H9 (cell line): ENCODE measurements at regions not wholly inside any gene's neighbourhood (a gene's known extent, or its start where the extent isn't known, plus 50 kb on each side); places are given as distances from the start of the nearest gene placed in this dataset.

Experiments
- DNase-seq: peaks from one replicate; pipeline ENCODE4 v3.0.0-alpha.2; 2017
- H2AFZ ChIP-seq: one replicate; pipeline ENCODE4 v1.6.1; 2013; ENCODE audit warnings: mild to moderate bottlenecking, low read length, control low read depth, moderate library complexity
- H2AK5ac ChIP-seq: 2 replicates; pipeline ENCODE4 v1.6.1; 2013; ENCODE audit warnings: low read length, control low read depth, mixed read lengths; ENCODE audit not compliant: insufficient read length
- H2BK120ac ChIP-seq: one replicate; pipeline ENCODE4 v1.6.1; 2013; ENCODE audit warnings: low read depth, mild to moderate bottlenecking, low read length, control low read depth, inconsistent platforms; ENCODE audit not compliant: poor library complexity, severe bottlenecking
- H2BK12ac ChIP-seq: 2 replicates; pipeline ENCODE4 v1.6.1; 2013; ENCODE audit warnings: low read length, control low read depth, mixed read lengths, low read depth; ENCODE audit not compliant: insufficient read length
- H2BK15ac ChIP-seq: 2 replicates; pipeline ENCODE4 v1.6.1; 2013; ENCODE audit warnings: low read depth, low read length, control low read depth
- H2BK20ac ChIP-seq: one replicate; pipeline ENCODE4 v1.6.1; 2013; ENCODE audit warnings: low read depth, mild to moderate bottlenecking, low read length, control low read depth, inconsistent platforms; ENCODE audit not compliant: poor library complexity, severe bottlenecking
- H2BK5ac ChIP-seq: 2 replicates; pipeline ENCODE4 v1.6.1; 2013; ENCODE audit warnings: low read length, control low read depth, mixed read lengths; ENCODE audit not compliant: insufficient read length
- H3K14ac ChIP-seq: 2 replicates; pipeline ENCODE4 v1.6.1; 2013; ENCODE audit warnings: low read length, control low read depth; ENCODE audit not compliant: insufficient read depth
- H3K18ac ChIP-seq: 2 replicates; pipeline ENCODE4 v1.6.1; 2013; ENCODE audit warnings: low read depth, mild to moderate bottlenecking, mixed read lengths, low read length, control low read depth; ENCODE audit not compliant: insufficient read length
- H3K23ac ChIP-seq: 2 replicates; pipeline ENCODE4 v1.6.1; 2013; ENCODE audit warnings: low read length, control low read depth, mixed read lengths, low read depth; ENCODE audit not compliant: insufficient read length
- H3K23me2 ChIP-seq: 2 replicates; pipeline ENCODE4 v1.6.1; 2013; ENCODE audit warnings: low read depth, mild to moderate bottlenecking, mixed read lengths, low read length, control low read depth; ENCODE audit not compliant: insufficient read length, poor library complexity, severe bottlenecking
- H3K27ac ChIP-seq: 2 replicates; pipeline ENCODE4 v1.5.1; 2013; ENCODE audit warnings: low read length, control low read depth, mixed read lengths, low read depth; ENCODE audit not compliant: insufficient read length
- H3K27me3 ChIP-seq: 2 replicates; pipeline ENCODE4 v1.6.1; 2013; ENCODE audit warnings: low read length, control low read depth, inconsistent platforms; ENCODE audit not compliant: insufficient read depth
- H3K4ac ChIP-seq: 2 replicates; pipeline ENCODE4 v1.6.1; 2013; ENCODE audit warnings: low read depth, mild to moderate bottlenecking, control low read depth, inconsistent platforms, low read length, moderate library complexity
- H3K4me1 ChIP-seq: 2 replicates; pipeline ENCODE4 v1.6.1; 2013; ENCODE audit warnings: low read length, control low read depth, inconsistent platforms; ENCODE audit not compliant: insufficient read depth
- H3K4me2 ChIP-seq: 2 replicates; pipeline ENCODE4 v1.6.1; 2013; ENCODE audit warnings: low read length, control low read depth, mixed read lengths; ENCODE audit not compliant: insufficient read length, insufficient read depth
- H3K56ac ChIP-seq: 2 replicates; pipeline ENCODE4 v1.6.1; 2013; ENCODE audit warnings: low read depth, mild to moderate bottlenecking, mixed read lengths, low read length, control low read depth; ENCODE audit not compliant: insufficient read length
- H3K79me1 ChIP-seq: 2 replicates; pipeline ENCODE4 v1.6.1; 2013; ENCODE audit warnings: low read depth, mild to moderate bottlenecking, moderate library complexity, low read length, control low read depth, inconsistent platforms; ENCODE audit not compliant: insufficient read depth, poor library complexity, severe bottlenecking
- H3K79me2 ChIP-seq: 2 replicates; pipeline ENCODE4 v1.6.1; 2013; ENCODE audit warnings: low read length, control low read depth, inconsistent platforms; ENCODE audit not compliant: insufficient read depth
- H3K9ac ChIP-seq: 2 replicates; pipeline ENCODE4 v1.6.1; 2013; ENCODE audit warnings: low read length, control low read depth, mixed read lengths; ENCODE audit not compliant: insufficient read length; ENCODE audit errors: extremely low read depth
- H3K9me3 ChIP-seq: one replicate; pipeline ENCODE4 v1.6.1; 2013; ENCODE audit warnings: low read depth, low read length, inconsistent platforms; ENCODE audit not compliant: control insufficient read depth
- H3T11ph ChIP-seq: one replicate; pipeline ENCODE4 v1.6.1; 2013; ENCODE audit warnings: mild to moderate bottlenecking, low read length, control low read depth, inconsistent platforms
- H4K20me1 ChIP-seq: one replicate; pipeline ENCODE4 v1.6.1; 2013; ENCODE audit not compliant: control insufficient read depth, insufficient read length, insufficient read depth
- H4K5ac ChIP-seq: 2 replicates; pipeline ENCODE4 v1.6.1; 2013; ENCODE audit warnings: low read depth, mild to moderate bottlenecking, mixed read lengths, low read length, control low read depth; ENCODE audit not compliant: insufficient read length
- H4K8ac ChIP-seq: replicated peaks from 2 replicates; pipeline ENCODE4 v1.6.1; 2013; ENCODE audit warnings: low read length, control low read depth, mixed read lengths, low read depth; ENCODE audit not compliant: insufficient read length
- H4K91ac ChIP-seq: 2 replicates; pipeline ENCODE4 v1.6.1; 2013; ENCODE audit warnings: low read depth, mild to moderate bottlenecking, moderate library complexity, mixed read lengths, low read length, control low read depth; ENCODE audit not compliant: insufficient read length
- H3K27ac Mint-ChIP-seq, 3 experiments: 2 replicates in 2 of 3; 3 replicates in 1 of 3; pipeline ENCODE4 v1.8.0; 2020 to 2021; ENCODE audit warnings: mixed read lengths in 3 of 3, mild to moderate bottlenecking in 1 of 3, moderate library complexity in 1 of 3
- H3K27me3 Mint-ChIP-seq: 2 replicates; pipeline ENCODE4 v1.8.0; 2021; ENCODE audit warnings: low read depth, mild to moderate bottlenecking, moderate library complexity, mixed read lengths
- H3K36me3 Mint-ChIP-seq, 3 experiments: 2 replicates in 2 of 3; 3 replicates in 1 of 3; pipeline ENCODE4 v1.8.0; 2020 to 2021; ENCODE audit warnings: low read depth in 3 of 3, mixed read lengths in 3 of 3; ENCODE audit not compliant: insufficient read depth in 1 of 3
- H3K4me1 Mint-ChIP-seq, 2 experiments: 2 replicates each; pipeline ENCODE4 v1.8.0; 2020; ENCODE audit warnings: mixed read lengths in 2 of 2
- H3K4me3 Mint-ChIP-seq, 2 experiments: 2 replicates in 1 of 2; 3 replicates in 1 of 2; pipeline ENCODE4 v1.8.0; 2020 to 2021; ENCODE audit warnings: mild to moderate bottlenecking in 2 of 2, mixed read lengths in 2 of 2, moderate library complexity in 1 of 2
- H3K9me3 Mint-ChIP-seq, 2 experiments: 2 replicates in 1 of 2; 3 replicates in 1 of 2; pipeline ENCODE4 v1.8.0; 2020; ENCODE audit warnings: mild to moderate bottlenecking in 2 of 2, mixed read lengths in 2 of 2, moderate library complexity in 1 of 2
- CTCF ChIP-seq: fragments of 200-600 bp; sonication (generic); conservative IDR thresholded peaks from 3 replicates; pipeline ENCODE4 v1.8.0; 2021; ENCODE audit warnings: antibody characterized with exemption, mild to moderate bottlenecking
- WGBS: extraction: QIAGEN DNeasy Blood & Tissue Kit; methylation state at CpG from one replicate; pipeline ENCODE4 v1.1.7; 2013; ENCODE audit warnings: missing lambda C conversion rate, low lambda C conversion rate, mixed read lengths; ENCODE audit not compliant: insufficient read length; ENCODE audit errors: extremely low coverage; 5-methylcytosine and 5-hydroxymethylcytosine counted together

- peak; percentile 81 for DNase-seq
- H2BK15ac ChIP-seq = no peak overlapping the region
- no peak overlapping the region for H2BK12ac ChIP-seq
- WGBS = no CpG with 5 or more reads among the region's 2 CpGs
- H3K27me3 ChIP-seq = no peaks in the 10 kb centered on the region
- H3T11ph ChIP-seq = no peak overlapping the region
- H2AK5ac ChIP-seq = no peak overlapping the region
- Mint-ChIP-seq H3K36me3 (no peaks in the 10 kb centered on the region), H3K9me3 (no peaks in the 10 kb centered on the region), H3K27me3 (peaks cover 2% of the 10 kb centered on the region; the same call in 1 of the 2 replicates), H3K4me1 (no peaks in the 10 kb centered on the region), H3K4me3 (no peak overlapping the region), H3K27ac (no peak overlapping the region)
- no peaks in the 10 kb centered on the region for H3K79me2 ChIP-seq
- no peaks in the 10 kb centered on the region for H3K23me2 ChIP-seq
- H3K4me1 ChIP-seq = no peaks in the 10 kb centered on the region
- no peak overlapping the region for H3K23ac ChIP-seq
- H2BK20ac ChIP-seq = no peak overlapping the region
- no peak overlapping the region for H3K9ac ChIP-seq
- H4K5ac ChIP-seq = no peak overlapping the region
- peak; percentile 91 for TF ChIP-seq CTCF
- H2AFZ ChIP-seq = no peak overlapping the region
- H3K14ac ChIP-seq = no peak overlapping the region
- no peak overlapping the region for H3K4ac ChIP-seq
- H4K91ac ChIP-seq = no peak overlapping the region
- no peak overlapping the region for H3K4me2 ChIP-seq
- H3K56ac ChIP-seq = no peak overlapping the region
- H3K9me3 ChIP-seq = no peaks in the 10 kb centered on the region
- no peaks in the 10 kb centered on the region for H3K79me1 ChIP-seq
- H4K20me1 ChIP-seq = no peaks in the 10 kb centered on the region
- H4K8ac ChIP-seq = no peak overlapping the region
- H2BK5ac ChIP-seq = no peak overlapping the region
- no peak overlapping the region for H3K27ac ChIP-seq
- H2BK120ac ChIP-seq = no peak overlapping the region
- no peak overlapping the region for H3K18ac ChIP-seq
These were observed 194.9 kb upstream of the OR4E1 start for GRCh38 chr14:21868442-21869046.
